ENCODE measurements at regions not wholly inside any gene's neighbourhood (a gene's known extent, or its start where the extent isn't known, plus 50 kb on each side); places are given as distances from the start of the nearest gene placed in this dataset.

GRCh38 chr3:187978433-187979011 is 175.4 kb upstream of the LPP start:
- DNase-seq, result no peak

- no peak for DNase-seq
Observed at GRCh38 chr3:187979564-187979963, 174.4 kb upstream of the LPP start.

GRCh38 chr3:187980861-187981260 is 173.1 kb upstream of the LPP start:
- DNase-seq, result no peak

- no peak for DNase-seq
Observed at GRCh38 chr3:187982142-187982541, 171.8 kb upstream of the LPP start.

- no peak for DNase-seq
Observed at GRCh38 chr3:187983484-187984124, 170.4 kb upstream of the LPP start.

GRCh38 chr3:187985647-187986046 is 168.3 kb upstream of the LPP start:
- no peak for DNase-seq

GRCh38 chr3:187986514-187986934 is 167.4 kb upstream of the LPP start:
- no peak for DNase-seq

- no peak for DNase-seq
Observed at GRCh38 chr3:187987187-187987586, 166.8 kb upstream of the LPP start.

- no peak for DNase-seq
Observed at GRCh38 chr3:187987924-187988323, 166.0 kb upstream of the LPP start.

GRCh38 chr3:187989575-187990153 is 164.3 kb upstream of the LPP start:
- peak; percentile 25 to 82 for DNase-seq

- DNase-seq, result no peak
Observed at GRCh38 chr3:187992609-187993008, 161.3 kb upstream of the LPP start.

GRCh38 chr3:187994221-187995042 is 159.5 kb upstream of the LPP start:
- no peak for DNase-seq

- no peak for DNase-seq
Observed at GRCh38 chr3:187995043-187995400, 158.9 kb upstream of the LPP start.

- no peak for DNase-seq
Observed at GRCh38 chr3:187995667-187996066, 158.3 kb upstream of the LPP start.

- no peak for DNase-seq
Observed at GRCh38 chr3:187996609-187997008, 157.3 kb upstream of the LPP start.

GRCh38 chr3:187997490-187997889 is 156.5 kb upstream of the LPP start:
- no peak for DNase-seq

GRCh38 chr3:187997946-187998561 is 155.9 kb upstream of the LPP start:
- no peak for DNase-seq

GRCh38 chr3:187998611-187999010 is 155.3 kb upstream of the LPP start:
- no peak for DNase-seq

- DNase-seq, result no peak
Observed at GRCh38 chr3:187999821-188000220, 154.1 kb upstream of the LPP start.

- no peak for DNase-seq
Observed at GRCh38 chr3:188000361-188000861, 153.5 kb upstream of the LPP start.

- no peak for DNase-seq
Observed at GRCh38 chr3:188001093-188001492, 152.9 kb upstream of the LPP start.

- DNase-seq, result no peak
Observed at GRCh38 chr3:188001926-188002325, 152.0 kb upstream of the LPP start.

GRCh38 chr3:188002626-188003138 is 151.3 kb upstream of the LPP start:
- DNase-seq, result no peak
